Frontal cortex (tissue), 3 donors: ENCODE measurements at regions not wholly inside any gene's neighbourhood (a gene's known extent, or its start where the extent isn't known, plus 50 kb on each side); places are given as distances from the start of the nearest gene placed in this dataset.

Experiments used
- DNase-seq, 2 donors: peaks; one replicate each; pipeline ENCODE4 v3.0.0; 2012; ENCODE audit warnings: low spot score in 2 of 2
- FAIRE-seq: peaks from 2 replicates; lab custom pipeline; 2012; peaks lifted over from hg19 to GRCh38; lab: Jason Lieb, UNC
- donor health status: control.
- donor health status: control.
- donor health status: control.

DNA sequence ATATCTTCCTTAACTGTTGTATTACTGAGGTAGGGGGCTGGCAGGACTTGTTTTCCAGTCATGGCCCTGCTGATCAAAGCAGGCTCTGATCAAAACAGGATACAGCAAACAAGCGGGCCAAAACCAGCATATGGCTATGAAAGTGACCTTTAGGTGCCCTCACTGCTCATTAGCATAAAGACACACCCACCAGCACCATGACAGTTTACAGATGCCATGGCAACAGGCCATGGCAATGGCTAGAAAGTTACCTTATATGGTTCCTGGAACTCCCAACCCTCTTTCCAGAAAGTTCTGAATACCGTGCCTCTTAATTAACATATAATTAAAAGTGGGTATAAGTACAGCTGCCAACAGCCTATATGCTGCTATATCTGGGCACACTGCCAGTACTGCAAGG is 551.4 kb upstream of the SGCG start:
- FAIRE-seq (no peak), DNase-seq (no peak)

DNA sequence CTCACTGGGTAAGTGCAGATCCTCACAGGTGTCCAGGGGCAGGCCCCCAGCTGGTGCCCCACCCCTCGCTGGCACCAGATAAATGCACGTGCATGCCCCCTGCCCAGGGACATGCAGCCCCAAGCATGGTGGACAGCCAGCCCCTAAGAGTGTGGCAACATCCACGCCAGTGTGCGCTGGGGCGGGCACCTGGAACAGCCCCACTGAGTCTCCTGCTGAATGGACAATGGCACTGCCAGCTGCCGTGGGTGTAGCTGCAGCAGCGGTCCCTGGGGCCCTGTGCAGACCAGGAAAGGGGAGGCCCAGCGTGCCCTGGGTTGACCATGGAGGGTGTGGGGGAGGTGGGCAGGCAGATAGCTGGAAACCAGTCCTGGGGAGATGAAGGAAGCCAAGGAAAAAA is 538.7 kb upstream of the SGCG start:
- DNase-seq (no peak), FAIRE-seq (no peak)

DNA sequence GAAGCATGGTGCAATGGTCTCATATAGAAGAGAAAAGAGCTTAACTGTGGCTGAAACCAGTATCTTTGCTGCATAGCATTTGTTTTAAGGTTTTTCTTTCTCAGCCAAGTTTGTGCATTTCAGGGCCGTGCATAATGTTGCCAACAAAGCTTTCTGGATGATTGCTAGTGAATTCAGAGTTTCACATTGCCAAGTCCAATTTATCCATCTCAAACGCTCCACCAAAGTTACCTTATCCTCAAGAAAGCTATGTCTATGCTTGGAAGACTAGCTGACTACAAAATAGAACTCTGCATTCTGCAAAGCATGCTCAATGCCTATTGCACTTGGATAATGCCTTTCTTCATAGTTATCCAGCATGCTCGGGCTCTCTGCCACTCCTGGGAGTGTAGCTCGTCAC is 535.8 kb upstream of the SGCG start:
- FAIRE-seq, result no peak

DNA sequence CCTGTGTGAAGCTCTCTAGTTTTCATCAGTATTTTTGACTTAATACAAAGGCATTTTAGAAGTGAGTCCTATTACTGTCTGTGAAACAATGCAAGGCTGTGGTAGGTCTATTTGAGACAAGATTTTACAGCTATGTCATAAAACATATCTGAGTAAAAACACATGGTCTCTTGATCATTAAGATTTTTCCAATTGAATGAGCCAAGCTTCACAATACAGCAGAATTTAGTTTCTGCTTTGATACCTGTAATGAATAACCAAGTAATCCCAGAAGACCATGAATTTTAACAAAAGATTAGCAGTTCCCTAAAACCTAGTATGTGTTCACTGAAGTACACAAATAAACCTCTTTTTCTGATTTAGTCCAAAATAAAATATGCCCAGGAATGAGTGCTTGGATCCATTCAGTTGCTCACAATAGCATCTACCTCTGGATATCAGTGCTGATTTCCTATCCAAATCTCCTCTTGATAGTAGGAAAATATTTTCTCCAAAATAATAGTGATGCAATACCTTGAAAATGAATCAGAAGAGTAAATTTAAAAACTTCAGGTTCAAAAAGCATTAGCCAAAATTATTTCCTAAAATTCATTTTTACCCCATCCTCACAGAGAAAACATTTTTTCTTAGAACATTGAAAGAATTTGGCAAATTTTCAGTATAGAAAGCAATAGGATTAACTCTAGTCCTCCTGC is 533.5 kb upstream of the SGCG start:
- DNase-seq (no peak), FAIRE-seq (no peak)

More for the DNA sequence above, 535.8 kb upstream of the SGCG start:
- no peak for DNase-seq

DNA sequence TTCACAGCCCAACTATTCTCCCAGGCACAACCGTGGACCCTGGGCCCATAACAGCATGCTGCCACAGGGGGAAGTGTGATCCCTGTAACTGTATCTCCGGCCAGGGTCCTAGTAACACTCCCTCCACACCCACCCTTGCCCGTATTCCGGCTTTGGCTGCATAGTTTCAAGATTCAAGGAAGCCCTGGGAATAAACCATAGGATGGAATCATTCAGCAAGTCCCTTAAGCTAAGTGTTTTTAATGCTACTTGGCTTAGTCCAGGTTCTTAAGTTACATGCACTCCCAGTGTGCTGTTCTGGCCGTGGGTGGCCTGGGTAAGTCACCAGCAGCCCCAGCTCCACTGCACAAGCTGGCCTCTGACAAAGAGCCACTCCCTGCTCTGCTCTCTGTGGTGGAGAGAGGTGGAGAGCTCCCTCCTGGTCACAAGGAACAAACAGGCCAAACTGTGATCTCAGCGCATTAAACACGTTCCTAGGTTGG is 532.4 kb upstream of the SGCG start:
- no peak for FAIRE-seq

DNA sequence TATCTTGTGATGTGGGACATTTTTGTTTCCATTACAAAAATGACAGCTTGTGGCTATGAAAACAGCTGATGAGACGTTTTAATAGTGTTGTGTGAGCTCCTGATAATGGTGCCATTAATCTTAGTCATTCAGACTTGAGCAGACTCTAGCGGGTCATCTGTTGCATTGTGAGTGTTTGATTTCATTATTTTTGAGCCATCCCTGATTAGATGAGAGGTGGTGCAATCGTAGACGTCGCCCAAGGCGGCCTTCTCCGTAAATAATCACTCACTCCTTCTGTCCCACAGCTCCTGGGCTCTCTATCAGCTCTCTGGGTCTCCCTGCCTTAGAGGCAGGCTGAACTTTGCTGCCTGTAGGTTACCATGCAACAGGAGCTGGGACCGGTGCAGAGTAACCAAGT is 528.0 kb upstream of the SGCG start:
- DNase-seq, result no peak
- FAIRE-seq, result no peak

More for the DNA sequence above, 532.4 kb upstream of the SGCG start:
- no peak for DNase-seq

DNA sequence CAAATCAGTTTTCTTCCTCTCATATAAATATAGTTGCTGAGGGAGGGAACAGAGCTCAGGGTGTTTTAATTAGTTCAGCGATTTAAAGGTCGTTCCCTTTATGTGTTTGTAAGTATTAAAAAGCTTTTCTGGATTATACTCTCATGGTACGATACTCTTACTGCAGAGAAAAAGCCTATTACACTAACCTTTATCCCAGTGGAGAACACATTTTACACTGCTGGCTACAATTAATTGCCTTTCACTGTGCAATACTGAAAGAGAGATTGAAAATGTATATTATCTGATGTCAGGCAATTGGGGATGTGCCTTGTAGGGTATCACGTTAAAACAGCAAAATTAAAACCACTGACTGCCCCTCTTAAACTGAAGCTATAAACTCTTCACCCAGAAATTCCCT is 526.9 kb upstream of the SGCG start:
- DNase-seq, result no peak
- no peak for FAIRE-seq

DNA sequence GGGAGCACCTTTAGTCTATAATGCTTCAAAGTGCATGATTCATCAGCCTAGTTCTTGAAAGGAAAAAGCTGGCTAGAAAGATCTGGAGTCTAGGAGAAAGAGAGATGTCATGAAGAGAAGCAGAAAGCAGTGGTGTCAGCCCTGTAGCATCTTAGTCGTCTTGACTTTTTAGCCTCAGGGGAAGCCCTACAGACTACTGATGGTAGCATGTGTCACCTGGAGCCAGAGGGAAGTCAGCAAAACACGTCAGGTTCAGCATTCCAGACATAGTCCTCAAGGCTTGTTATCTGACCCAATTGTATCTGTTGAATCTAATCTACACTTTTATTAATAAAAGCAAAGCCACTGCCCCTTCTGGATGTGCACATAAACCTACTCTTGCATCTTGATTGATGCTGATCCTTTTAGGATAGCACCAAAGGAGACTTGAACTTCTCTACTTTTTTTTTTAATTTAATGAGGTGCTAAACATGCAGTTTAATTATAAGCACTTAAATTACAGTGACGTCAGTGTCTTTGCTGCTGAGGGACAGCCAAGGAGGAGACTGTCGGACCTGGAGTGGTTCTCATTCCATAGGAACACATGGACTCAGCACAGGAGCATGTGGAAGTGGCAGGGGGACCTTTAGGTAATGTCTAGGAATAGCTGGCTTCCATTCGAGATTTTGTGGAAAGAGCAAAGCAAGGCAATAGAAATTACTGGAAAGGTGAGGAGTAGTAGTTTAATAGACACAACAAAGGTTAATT is 525.5 kb upstream of the SGCG start:
- FAIRE-seq, result no peak
- DNase-seq, result no peak

DNA sequence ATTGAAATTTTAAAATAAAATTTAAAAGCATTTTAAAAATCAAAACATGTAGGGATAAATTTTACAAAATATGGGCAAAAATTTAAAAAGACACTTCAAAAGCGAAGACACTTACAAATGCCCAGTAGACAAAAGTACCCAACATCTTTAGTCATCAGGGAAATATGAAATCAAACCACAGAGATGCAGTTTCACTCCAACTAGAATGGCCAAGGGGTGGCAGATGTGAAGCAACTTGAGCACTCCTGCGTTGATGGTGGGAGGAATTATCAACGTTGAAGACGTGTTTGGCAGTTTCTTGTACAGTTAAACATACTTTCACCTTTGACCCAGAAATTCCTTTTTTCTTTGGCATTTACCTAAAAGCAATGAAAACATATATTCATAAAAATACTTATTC is 518.0 kb upstream of the SGCG start:
- FAIRE-seq (no peak), DNase-seq (no peak)

DNA sequence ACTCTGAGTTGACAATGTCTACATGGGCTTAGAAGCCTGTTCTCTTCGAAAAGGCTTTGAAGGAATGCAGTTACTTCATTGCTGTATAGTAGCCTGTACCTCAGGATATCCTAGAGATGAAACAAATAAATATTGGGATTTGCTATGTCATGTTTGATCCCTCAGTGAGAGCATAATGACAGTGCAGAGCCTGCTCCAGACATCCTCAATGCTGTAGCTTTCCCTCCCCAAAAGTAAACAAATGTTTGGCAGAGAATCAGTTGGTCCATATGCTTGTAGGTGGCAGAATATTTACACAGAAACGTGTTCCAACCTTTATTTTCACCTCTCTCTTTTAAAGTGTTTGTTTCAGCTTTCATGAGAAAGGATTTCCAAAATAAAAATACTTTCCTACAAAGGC is 515.3 kb upstream of the SGCG start:
- no peak for FAIRE-seq
- DNase-seq, result no peak

DNA sequence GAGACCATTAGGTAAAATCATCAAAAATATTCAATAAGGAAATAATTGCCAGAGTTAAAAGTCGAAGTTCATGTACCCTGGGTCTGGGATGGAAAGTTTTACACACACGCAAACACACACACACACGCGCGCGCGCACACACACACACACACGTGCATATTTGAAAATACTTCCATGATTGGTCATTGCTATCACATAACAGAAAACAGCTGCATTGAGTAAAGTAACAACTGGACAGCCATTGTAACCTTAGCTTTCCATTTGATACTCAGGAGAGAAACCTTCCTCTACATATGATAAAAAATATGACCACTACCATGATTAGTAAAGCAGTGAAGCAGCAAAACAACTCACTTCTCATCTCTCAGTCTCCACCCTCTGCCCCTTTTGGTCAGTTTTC is 490.0 kb upstream of the SGCG start:
- no peak for DNase-seq
- no peak for FAIRE-seq

DNA sequence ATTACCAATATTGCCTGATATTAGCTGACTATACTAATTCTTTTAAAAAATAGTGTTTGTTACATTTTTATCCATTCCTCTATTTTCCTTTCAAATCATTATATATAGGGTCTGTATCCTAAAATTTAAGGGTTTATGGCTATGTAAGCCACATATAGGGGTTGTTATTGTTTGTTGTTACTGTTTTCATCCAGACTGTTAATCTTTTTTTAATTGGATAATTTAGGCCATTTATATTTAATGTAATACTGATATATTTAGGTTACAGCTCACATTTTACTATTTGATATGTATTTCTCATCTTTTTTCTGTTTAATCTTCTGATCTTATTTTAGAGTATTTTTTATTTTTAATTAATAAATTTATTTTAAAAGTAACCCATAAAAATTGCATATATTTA is 487.1 kb upstream of the SGCG start:
- FAIRE-seq, result peak; percentile 62
- no peak for DNase-seq

DNA sequence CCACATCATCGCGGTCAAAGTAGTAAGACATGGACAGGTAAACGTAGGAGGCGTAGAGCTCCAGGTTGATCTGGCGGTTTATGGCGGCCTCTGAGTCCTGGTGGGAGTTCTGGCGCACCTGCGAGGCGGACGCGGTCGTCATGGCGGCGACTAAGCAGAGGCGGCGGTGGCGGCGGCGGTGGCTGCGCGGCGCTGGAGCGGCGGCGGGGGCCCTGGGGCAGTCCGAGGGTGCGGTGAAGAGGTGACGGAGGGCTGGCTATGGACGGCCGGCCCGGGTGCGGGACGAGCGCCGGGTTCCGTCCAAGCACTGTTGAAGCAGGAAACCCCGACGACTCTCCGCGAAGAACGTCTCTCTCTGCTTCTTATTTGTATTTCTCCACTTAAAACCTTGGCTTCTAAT is 484.3 kb upstream of the SGCG start:
- FAIRE-seq (no peak), DNase-seq (no peak)

DNA sequence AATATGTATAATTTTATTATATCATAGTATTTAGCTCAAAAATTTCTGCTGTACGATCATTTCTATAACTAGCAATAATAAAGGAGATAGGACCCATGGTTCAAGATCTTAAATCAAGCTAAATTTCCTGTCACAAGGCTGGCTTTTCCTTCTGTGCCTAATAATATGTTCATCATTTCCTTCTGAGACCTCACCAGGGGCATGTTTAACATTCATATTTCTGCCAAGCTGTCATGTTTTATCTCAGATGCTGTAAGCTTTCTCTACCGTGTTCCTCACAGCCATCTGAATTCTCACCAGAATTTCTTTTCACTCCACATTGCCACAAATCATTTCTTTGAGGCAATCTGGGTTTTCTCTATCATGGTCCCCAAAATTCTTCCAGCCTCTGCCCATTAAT is 482.3 kb upstream of the SGCG start:
- no peak for DNase-seq
- FAIRE-seq, result no peak

DNA sequence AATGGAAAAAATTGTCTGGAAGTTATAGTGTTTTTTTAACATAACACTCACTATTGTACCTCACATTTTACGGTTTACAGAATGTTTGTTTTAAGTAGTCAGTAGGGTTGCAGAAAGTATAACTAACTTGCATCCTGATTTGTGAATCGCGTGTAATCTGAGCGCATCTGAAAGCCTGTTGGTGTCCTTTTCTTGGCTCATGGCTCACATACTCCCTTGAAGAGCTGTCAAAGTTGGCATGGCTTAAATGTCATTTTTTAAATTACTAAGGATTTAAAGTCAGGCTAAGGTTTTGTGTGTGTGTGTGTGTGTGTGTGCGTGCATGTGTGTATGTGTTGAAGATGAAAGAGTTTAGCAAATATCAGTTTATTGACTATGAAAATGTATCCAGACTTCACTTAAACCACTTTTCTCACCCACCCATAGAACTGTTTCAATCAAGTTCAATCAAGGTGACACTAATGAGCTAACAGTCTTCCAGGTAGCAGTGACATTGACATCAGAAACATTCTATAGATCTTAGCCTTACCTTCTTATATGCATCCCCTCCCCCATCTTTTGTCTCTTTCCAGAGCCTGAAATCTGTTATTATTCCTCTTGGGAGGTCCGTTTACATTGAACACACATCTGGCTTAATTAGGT is 480.4 kb upstream of the SGCG start:
- no peak for FAIRE-seq
- DNase-seq, result no peak

DNA sequence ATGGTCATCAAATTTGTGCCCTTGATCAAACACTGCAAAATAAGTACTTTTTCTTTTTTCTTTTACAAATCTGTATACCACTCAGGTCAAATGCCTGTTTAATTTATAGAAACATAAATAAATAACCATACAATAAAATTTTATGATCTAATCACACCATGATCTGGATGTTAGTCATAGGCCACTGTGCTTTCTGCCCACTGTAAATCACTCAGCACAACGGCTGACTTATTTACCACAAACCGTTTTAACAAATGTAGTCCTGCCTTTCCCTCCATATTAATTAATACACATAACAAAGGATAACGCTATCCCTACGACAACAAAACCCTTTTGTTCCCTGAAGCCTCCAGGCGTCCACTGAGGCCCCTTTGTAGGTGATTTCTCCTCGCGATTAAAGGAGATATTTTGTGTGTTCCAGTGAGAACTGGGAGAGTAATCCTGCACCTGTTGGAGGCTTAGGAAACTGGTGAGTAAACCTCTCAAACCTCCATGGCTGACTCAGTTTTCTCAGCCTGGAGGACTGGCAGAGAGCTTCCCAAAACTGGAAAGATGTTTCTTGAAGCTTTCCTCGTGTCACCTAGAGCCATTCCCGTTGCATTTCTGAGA is 477.1 kb upstream of the SGCG start:
- DNase-seq (no peak), FAIRE-seq (no peak)

DNA sequence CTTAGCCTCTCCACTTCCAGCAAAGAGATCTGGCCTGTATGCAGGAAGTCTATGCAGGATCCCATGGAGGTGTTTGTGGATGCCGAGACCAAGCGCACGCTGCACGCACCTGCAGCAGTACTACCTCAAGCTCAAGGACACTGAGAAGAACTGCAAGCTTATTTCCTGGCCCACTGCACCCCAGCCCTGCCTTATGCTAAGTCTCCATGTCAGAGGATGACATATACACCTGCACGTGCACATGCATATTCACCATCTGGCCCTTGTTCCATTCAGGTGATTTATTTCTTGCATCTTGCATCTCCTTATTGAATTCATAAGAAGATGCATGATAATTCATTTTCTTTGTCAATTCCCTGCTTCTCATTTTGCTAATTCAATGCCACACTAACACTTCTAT is 472.8 kb upstream of the SGCG start:
- FAIRE-seq (no peak), DNase-seq (no peak)

DNA sequence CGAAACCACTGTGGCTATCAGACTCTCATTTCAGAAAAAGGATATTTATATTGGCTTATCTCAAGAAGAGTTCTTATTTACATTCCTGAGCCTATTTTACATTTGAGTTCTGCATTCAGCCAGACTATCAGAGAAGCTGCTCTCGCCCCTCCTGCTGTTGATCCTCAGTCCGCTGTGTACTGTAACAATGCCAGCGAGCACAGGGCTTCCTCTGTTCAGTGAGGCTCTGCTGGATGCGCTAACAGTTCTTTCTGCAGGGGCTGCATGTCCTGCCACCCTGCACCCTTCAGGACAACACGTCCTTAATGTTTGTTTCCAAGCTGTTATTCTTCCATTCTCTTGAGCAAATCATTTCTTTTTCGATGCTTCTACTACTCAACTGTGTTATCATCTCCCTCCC is 463.7 kb upstream of the SGCG start:
- FAIRE-seq (no peak), DNase-seq (peak in 1 of 2 donors; percentile 8)

DNA sequence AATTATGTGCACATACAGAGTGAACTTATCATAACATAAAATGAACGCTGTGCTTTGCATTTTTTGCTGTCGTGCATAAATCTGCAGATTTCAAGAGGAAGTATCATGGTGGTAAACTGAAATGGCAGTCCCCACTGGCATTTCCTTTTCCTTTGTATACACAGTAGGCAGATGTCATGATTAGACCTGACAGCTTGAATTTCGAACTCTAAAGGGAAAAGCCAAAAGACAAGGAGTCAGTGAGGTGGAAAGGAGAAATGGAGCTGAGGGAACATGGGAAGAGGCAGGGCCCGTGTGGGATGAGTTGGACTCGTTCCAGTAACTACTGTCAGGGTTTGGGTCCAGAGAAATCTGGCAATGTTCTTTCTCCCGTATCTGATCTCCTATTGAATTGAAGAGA is 454.1 kb upstream of the SGCG start:
- DNase-seq (no peak), FAIRE-seq (no peak)

DNA sequence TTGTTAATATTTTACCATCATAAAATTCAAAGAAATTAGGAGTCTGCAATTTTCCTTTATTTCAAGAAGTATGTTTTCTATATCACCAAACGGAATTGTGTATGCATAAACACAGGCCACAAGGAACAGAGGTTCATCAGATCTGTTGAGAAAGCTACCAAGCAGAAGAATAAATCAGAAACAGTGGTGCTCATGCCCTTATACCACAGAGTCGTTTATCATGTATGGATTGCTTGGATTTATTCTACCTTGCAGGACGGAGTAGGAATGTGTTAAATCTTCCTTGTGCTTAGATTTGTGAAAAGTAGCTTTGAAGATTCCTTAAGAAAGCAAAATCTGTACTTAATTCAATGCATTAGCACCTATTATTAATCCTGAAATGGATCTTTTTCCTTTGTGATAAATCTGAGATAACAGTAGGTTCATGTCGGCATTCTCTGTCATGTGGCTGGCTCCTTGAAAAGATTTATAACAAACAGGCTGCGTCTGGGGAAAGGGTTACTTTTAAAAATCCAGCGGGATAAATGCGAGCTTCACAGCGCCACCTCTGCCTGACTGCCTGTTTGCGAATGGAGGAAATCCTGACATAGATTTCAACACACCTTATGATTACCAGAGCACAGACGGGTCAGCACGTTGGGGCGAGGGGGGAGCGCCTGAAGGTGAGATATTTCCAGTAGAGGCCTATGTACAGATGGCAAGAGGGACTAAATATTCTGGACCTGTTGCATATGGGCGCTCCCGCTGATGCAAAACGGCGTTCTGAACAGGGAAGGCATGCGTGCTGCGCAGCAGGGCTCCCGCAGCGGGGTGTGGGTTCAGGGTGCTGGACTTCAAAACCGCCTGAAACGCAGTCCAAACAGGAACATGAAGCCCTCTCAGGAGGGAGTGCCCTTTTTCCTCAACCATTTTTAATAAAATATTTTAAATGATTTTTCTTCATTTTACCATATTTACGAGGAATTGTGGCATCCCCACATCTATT is 445.5 kb upstream of the SGCG start:
- DNase-seq, result no peak
- no peak for FAIRE-seq
